ENCODE measurements at regions not wholly inside any gene's neighbourhood (a gene's known extent, or its start where the extent isn't known, plus 50 kb on each side); places are given as distances from the start of the nearest gene placed in this dataset.
"Not testable (repeated sequence)": the region's sequence is repeated elsewhere in the genome, so short reads cannot be mapped to it uniquely, and the experiment has no call there.

GRCh38 chr6:68226460-68226859, 408.6 kb upstream of the ADGRB3 start:
- H3K4me1 ChIP-seq = no peaks in the 10 kb centered on the region
- no peaks in the 10 kb centered on the region for H3K9me3 ChIP-seq
- no peaks in the 10 kb centered on the region for H3K27me3 ChIP-seq
- intact Hi-C loops (cut with DNase I; ENCODE audit: low total_unique reads) (no loop called here), in situ Hi-C loops (cut with MboI; ENCODE audit: low pct_ligation_motif_present in 1 of 4, low pct_unique_long_range_greater_than_20kb in 1 of 4, low sequenced_read_pairs in 3 of 4) (no loop called here)
- WGBS, 2 donors (ENCODE audit: low coverage in 1 of 2) = 53 to 60% methylated on average over 3 of the region's 3 CpGs
- no peak for DNase-seq
- TF ChIP-seq POLR2AphosphoS5 (IDR thresholded peaks at IDR 0.05) (no peak), CTCF (IDR thresholded peaks at IDR 0.05) (no peak), POLR2A (IDR thresholded peaks at IDR 0.05) (no peak), EP300 (IDR thresholded peaks at IDR 0.05; ENCODE audit: low read depth) (no peak)
- no peak overlapping the region for H3K27ac ChIP-seq
- no peak overlapping the region for H3K4me3 ChIP-seq
- no peaks in the 10 kb centered on the region for H3K36me3 ChIP-seq

DNA sequence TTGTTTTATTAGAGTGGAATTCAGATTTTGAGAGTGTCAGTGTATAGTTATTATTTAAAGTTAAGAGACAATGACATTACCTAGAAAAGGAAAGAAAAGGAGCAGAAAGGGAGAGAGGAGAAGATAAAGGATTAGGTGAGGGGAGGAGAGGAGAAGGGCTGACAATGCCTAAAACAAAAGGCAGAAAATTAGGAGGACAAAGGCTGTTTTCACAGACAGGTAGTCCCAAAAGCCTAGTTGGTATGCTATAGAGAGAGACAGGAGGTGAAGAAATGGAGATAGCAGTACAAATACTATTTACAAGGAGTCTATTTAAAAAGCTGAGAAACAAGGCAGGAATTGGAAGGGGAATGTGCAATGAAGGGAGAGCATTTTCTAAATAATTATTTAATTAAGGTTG, 409.4 kb upstream of the ADGRB3 start:
- TF ChIP-seq CTCF (IDR thresholded peaks at IDR 0.05) (no peak), POLR2A (IDR thresholded peaks at IDR 0.05) (no peak), POLR2AphosphoS5 (IDR thresholded peaks at IDR 0.05) (no peak), EP300 (IDR thresholded peaks at IDR 0.05; ENCODE audit: low read depth) (no peak)
- Histone ChIP-seq H3K4me3 (no peak overlapping the region), H3K36me3 (no peaks in the 10 kb centered on the region), H3K4me1 (no peaks in the 10 kb centered on the region), H3K9me3 (no peaks in the 10 kb centered on the region), H3K27ac (no peak overlapping the region), H3K27me3 (no peaks in the 10 kb centered on the region)
- intact Hi-C loops (cut with DNase I; ENCODE audit: low total_unique reads) (no loop called here), in situ Hi-C loops (cut with MboI; ENCODE audit: low pct_ligation_motif_present in 1 of 4, low pct_unique_long_range_greater_than_20kb in 1 of 4, low sequenced_read_pairs in 3 of 4) (no loop called here)
- no peak for DNase-seq

DNA sequence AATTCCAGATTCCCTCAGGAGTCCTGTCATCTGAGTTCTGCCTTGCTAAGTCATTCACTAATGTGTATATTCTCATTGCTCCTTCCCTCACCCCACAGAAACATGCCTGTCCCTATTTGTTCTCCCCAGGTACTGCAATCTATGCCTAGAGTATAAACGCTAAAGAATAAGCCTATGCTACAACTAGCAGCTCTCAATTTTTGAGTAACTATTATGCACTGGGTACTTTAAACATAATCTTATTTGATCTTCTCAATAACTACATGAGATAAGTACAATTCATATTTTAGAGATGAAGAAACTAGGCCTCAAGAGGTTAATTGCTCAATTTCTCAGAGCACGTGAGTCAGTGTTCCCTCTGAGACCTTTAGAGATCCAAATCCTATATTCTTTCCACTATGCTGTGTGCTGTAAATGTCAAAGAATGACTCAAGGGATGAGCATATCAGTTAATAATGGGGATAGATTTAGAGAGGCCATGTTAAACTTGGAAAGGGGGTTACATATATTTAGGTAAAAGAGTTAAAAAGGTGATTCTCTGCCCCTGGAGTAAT, 423.8 kb upstream of the ADGRB3 start:
- intact Hi-C loops (cut with DNase I; ENCODE audit: low total_unique reads) = no loop called here
- no peaks in the 10 kb centered on the region for H3K27me3 ChIP-seq
- no peaks in the 10 kb centered on the region for H3K36me3 ChIP-seq
- no peak overlapping the region for H3K4me3 ChIP-seq
- no peak overlapping the region for H3K27ac ChIP-seq
- TF ChIP-seq EP300 (IDR thresholded peaks at IDR 0.05; ENCODE audit: low read depth) (no peak), POLR2A (IDR thresholded peaks at IDR 0.05) (no peak)
- no peaks in the 10 kb centered on the region for H3K4me1 ChIP-seq
- no peaks in the 10 kb centered on the region for H3K9me3 ChIP-seq
- DNase-seq = no peak
- WGBS, 2 donors (ENCODE audit: low coverage in 1 of 2) = 71 to 77% methylated on average over 1 to 2 of the region's 2 CpGs
- in situ Hi-C loops (cut with MboI; ENCODE audit: low pct_ligation_motif_present in 1 of 4, low pct_unique_long_range_greater_than_20kb in 1 of 4, low sequenced_read_pairs in 3 of 4) = no loop called here

GRCh38 chr6:68207612-68208011, 427.5 kb upstream of the ADGRB3 start:
- in situ Hi-C loops (cut with MboI; ENCODE audit: low pct_ligation_motif_present in 1 of 4, low pct_unique_long_range_greater_than_20kb in 1 of 4, low sequenced_read_pairs in 3 of 4) = not testable (repeated sequence)

GRCh38 chr6:68200929-68201328, 434.2 kb upstream of the ADGRB3 start:
- Histone ChIP-seq H3K4me3 (no peak overlapping the region), H3K36me3 (no peaks in the 10 kb centered on the region), H3K27me3 (no peaks in the 10 kb centered on the region), H3K27ac (no peak overlapping the region), H3K9me3 (no peaks in the 10 kb centered on the region), H3K4me1 (no peaks in the 10 kb centered on the region)
- in situ Hi-C loops (cut with MboI; ENCODE audit: low pct_ligation_motif_present in 1 of 4, low pct_unique_long_range_greater_than_20kb in 1 of 4, low sequenced_read_pairs in 3 of 4) = no loop called here
- no peak for DNase-seq
- TF ChIP-seq POLR2AphosphoS5 (IDR thresholded peaks at IDR 0.05) = no peak
- no peak for TF ChIP-seq EP300 (IDR thresholded peaks at IDR 0.05; ENCODE audit: low read depth)
- TF ChIP-seq POLR2A (IDR thresholded peaks at IDR 0.05) = no peak
- no peak for TF ChIP-seq CTCF (IDR thresholded peaks at IDR 0.05)
- intact Hi-C loops (cut with DNase I; ENCODE audit: low total_unique reads) = no loop called here

More at GRCh38 chr6:68207612-68208011, 427.5 kb upstream of the ADGRB3 start:
- H3K27ac ChIP-seq; H3K27me3 ChIP-seq; H3K4me3 ChIP-seq; DNase-seq; H3K4me1 ChIP-seq; H3K9me3 ChIP-seq; H3K36me3 ChIP-seq; intact Hi-C loops (cut with DNase I; ENCODE audit: low total_unique reads): not testable (repeated sequence)
